GM19239 (cell line): ENCODE measurements at regions not wholly inside any gene's neighbourhood (a gene's known extent, or its start where the extent isn't known, plus 50 kb on each side); places are given as distances from the start of the nearest gene placed in this dataset.

ENCODE experiments used
- DNase-seq: peaks from one replicate; pipeline ENCODE4 v3.0.0; 2011; ENCODE audit warnings: low spot score; ENCODE audit not compliant: insufficient read length
- FAIRE-seq: peaks from 2 replicates; lab custom pipeline; 2011; peaks lifted over from hg19 to GRCh38; lab: Jason Lieb, UNC

- no peak for FAIRE-seq
These were observed 251.7 kb downstream of the BCL11A start for GRCh38 chr2:60301726-60302125.

GRCh38 chr2:60299179-60299578 is 254.3 kb downstream of the BCL11A start:
- FAIRE-seq = no peak
- no peak for DNase-seq

More at GRCh38 chr2:60301726-60302125, 251.7 kb downstream of the BCL11A start:
- DNase-seq = no peak

- FAIRE-seq (no peak), DNase-seq (no peak)
These were observed 255.3 kb downstream of the BCL11A start for GRCh38 chr2:60298006-60298696.

- no peak for DNase-seq
- no peak for FAIRE-seq
These were observed 256.0 kb downstream of the BCL11A start for GRCh38 chr2:60297296-60298005.

- DNase-seq = no peak
- FAIRE-seq = no peak
These were observed 257.1 kb downstream of the BCL11A start for GRCh38 chr2:60296219-60296955.

- no peak for DNase-seq
- FAIRE-seq = no peak
These were observed 257.9 kb downstream of the BCL11A start for GRCh38 chr2:60295636-60295962.

- DNase-seq (no peak), FAIRE-seq (no peak)
These were observed 258.4 kb downstream of the BCL11A start for GRCh38 chr2:60294901-60295635.

- DNase-seq (no peak), FAIRE-seq (no peak)
These were observed 261.2 kb downstream of the BCL11A start for GRCh38 chr2:60292242-60292641.

- DNase-seq = no peak
- FAIRE-seq = no peak
These were observed 262.9 kb downstream of the BCL11A start for GRCh38 chr2:60290509-60290908.

- no peak for FAIRE-seq
These were observed 267.7 kb downstream of the BCL11A start for GRCh38 chr2:60285626-60286316.

GRCh38 chr2:60283626-60284025 is 269.8 kb downstream of the BCL11A start:
- FAIRE-seq (no peak), DNase-seq (no peak)

More at GRCh38 chr2:60285626-60286316, 267.7 kb downstream of the BCL11A start:
- DNase-seq = no peak

GRCh38 chr2:60282886-60283285 is 270.6 kb downstream of the BCL11A start:
- FAIRE-seq = no peak

GRCh38 chr2:60281730-60282129 is 271.7 kb downstream of the BCL11A start:
- FAIRE-seq (no peak), DNase-seq (no peak)

More at GRCh38 chr2:60282886-60283285, 270.6 kb downstream of the BCL11A start:
- no peak for DNase-seq

GRCh38 chr2:60280238-60280637 is 273.2 kb downstream of the BCL11A start:
- FAIRE-seq = no peak
- DNase-seq = no peak

GRCh38 chr2:60278906-60279305 is 274.5 kb downstream of the BCL11A start:
- DNase-seq (no peak), FAIRE-seq (no peak)

GRCh38 chr2:60275958-60276357 is 277.5 kb downstream of the BCL11A start:
- DNase-seq (no peak), FAIRE-seq (no peak)

GRCh38 chr2:60273836-60274235 is 279.6 kb downstream of the BCL11A start:
- no peak for DNase-seq
- no peak for FAIRE-seq

GRCh38 chr2:60271713-60272112 is 281.7 kb downstream of the BCL11A start:
- FAIRE-seq = no peak
- DNase-seq = no peak

- DNase-seq = no peak
- no peak for FAIRE-seq
These were observed 282.3 kb downstream of the BCL11A start for GRCh38 chr2:60271131-60271530.

- DNase-seq (no peak), FAIRE-seq (no peak)
These were observed 284.8 kb downstream of the BCL11A start for GRCh38 chr2:60268661-60269060.
